SK-N-SH (cell line): ENCODE measurements at regions not wholly inside any gene's neighbourhood (a gene's known extent, or its start where the extent isn't known, plus 50 kb on each side); places are given as distances from the start of the nearest gene placed in this dataset.

Experiments
- CTCF ChIP-seq: fragments of 200-600 bp; sonication (generic); IDR thresholded peaks from 2 replicates; pipeline ENCODE4 v1.6.1; 2017; ENCODE audit warnings: antibody characterized with exemption, mild to moderate bottlenecking, moderate library complexity
- EZH2phosphoT487 ChIP-seq: fragments of 200-600 bp; sonication (generic); IDR thresholded peaks from 2 replicates; pipeline ENCODE4 v1.6.1; 2017; ENCODE audit warnings: low read depth, mixed run types, mild to moderate bottlenecking, antibody characterized with exemption, moderate library complexity, borderline replicate concordance
- FOXJ3 ChIP-seq: sonication (generic); formaldehyde crosslinking; IDR thresholded peaks from 2 replicates; pipeline ENCODE4 v1.5.1; 2020; ENCODE audit warnings: mild to moderate bottlenecking, missing genetic modification reagents
- FOXM1 ChIP-seq: IDR thresholded peaks from 2 replicates; pipeline ENCODE4 v1.4.0; 2012; ENCODE audit warnings: low read depth, mild to moderate bottlenecking
- TAF1 ChIP-seq: IDR thresholded peaks from 2 replicates; pipeline ENCODE4 v1.6.1; 2012; ENCODE audit warnings: low read depth, mild to moderate bottlenecking, low read length, moderate library complexity, borderline replicate concordance
- TF ChIP-seq, protein P1 (sequence below): IDR thresholded peaks from 2 replicates; pipeline ENCODE4 v1.4.0; 2012; ENCODE audit warnings: low read depth

GRCh38 chr3:144942093-144942837 lies 970.6 kb downstream of the DIPK2A start:
- no peak for TF ChIP-seq CTCF
- TF ChIP-seq EZH2phosphoT487 = no peak
- no peak for TF ChIP-seq FOXM1
- TF ChIP-seq, protein P1, sequence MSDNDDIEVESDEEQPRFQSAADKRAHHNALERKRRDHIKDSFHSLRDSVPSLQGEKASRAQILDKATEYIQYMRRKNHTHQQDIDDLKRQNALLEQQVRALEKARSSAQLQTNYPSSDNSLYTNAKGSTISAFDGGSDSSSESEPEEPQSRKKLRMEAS = no peak
- no peak for TF ChIP-seq FOXJ3
- no peak for TF ChIP-seq TAF1
